ENCODE measurements at regions not wholly inside any gene's neighbourhood (a gene's known extent, or its start where the extent isn't known, plus 50 kb on each side); places are given as distances from the start of the nearest gene placed in this dataset.

- no peak for DNase-seq (ENCODE audit: extremely low read depth, low read depth)
- TF ChIP-seq CTCF (IDR thresholded peaks at IDR 0.05; ENCODE audit: low read depth, low read length), result no peak
Observed at GRCh38 chr5:155929112-155929511, 397.9 kb upstream of the SGCD start.

- no peak for TF ChIP-seq CTCF (IDR thresholded peaks at IDR 0.05; ENCODE audit: low read depth, low read length)
- DNase-seq (ENCODE audit: extremely low read depth, low read depth), result no peak
Observed at GRCh38 chr5:155934964-155935363, 392.0 kb upstream of the SGCD start.

- no peak for DNase-seq (ENCODE audit: extremely low read depth, low read depth)
- no peak for TF ChIP-seq CTCF (IDR thresholded peaks at IDR 0.05; ENCODE audit: low read depth, low read length)
Observed at GRCh38 chr5:155935723-155936122, 391.2 kb upstream of the SGCD start.

- TF ChIP-seq CTCF (IDR thresholded peaks at IDR 0.05; ENCODE audit: low read depth, low read length), result no peak
- no peak for DNase-seq (ENCODE audit: extremely low read depth, low read depth)
Observed at GRCh38 chr5:155936520-155937406, 390.2 kb upstream of the SGCD start.

GRCh38 chr5:155938051-155938450, 388.9 kb upstream of the SGCD start:
- no peak for TF ChIP-seq CTCF (IDR thresholded peaks at IDR 0.05; ENCODE audit: low read depth, low read length)
- no peak for DNase-seq (ENCODE audit: extremely low read depth, low read depth)

- no peak for TF ChIP-seq CTCF (IDR thresholded peaks at IDR 0.05; ENCODE audit: low read depth, low read length)
- no peak for DNase-seq (ENCODE audit: extremely low read depth, low read depth)
Observed at GRCh38 chr5:155941340-155941739, 385.6 kb upstream of the SGCD start.

- DNase-seq (ENCODE audit: extremely low read depth, low read depth), result peak; percentile 46
- peak; percentile 97 for TF ChIP-seq CTCF (IDR thresholded peaks at IDR 0.05; ENCODE audit: low read depth, low read length)
Observed at GRCh38 chr5:155943516-155944407, 383.2 kb upstream of the SGCD start.

All from AG09319 (cell line).